HG02938 (cell line): ENCODE measurements at regions not wholly inside any gene's neighbourhood (a gene's known extent, or its start where the extent isn't known, plus 50 kb on each side); places are given as distances from the start of the nearest gene placed in this dataset.
"Not testable (repeated sequence)": the region's sequence is repeated elsewhere in the genome, so short reads cannot be mapped to it uniquely, and the experiment has no call there.

Experiments
- ATAC-seq: cut with Tn5 transposase; IDR thresholded peaks from one replicate; pipeline ENCODE4 v1.9.1; 2021; ENCODE audit warnings: mild to moderate bottlenecking, moderate library complexity; ENCODE audit not compliant: unreplicated experiment

- ATAC-seq: not testable (repeated sequence)
Measured at GRCh38 chr6:71832110-71832764, 54.1 kb upstream of the RIMS1 start.
